Right atrium auricular region (tissue), 2 donors: ENCODE measurements at regions not wholly inside any gene's neighbourhood (a gene's known extent, or its start where the extent isn't known, plus 50 kb on each side); places are given as distances from the start of the nearest gene placed in this dataset.

Experiments
- DNase-seq: peaks from one replicate; pipeline ENCODE4 v3.0.0-alpha.2; 2019; ENCODE audit warnings: low spot score
- H3K27ac ChIP-seq, 2 donors: fragments of 200-600 bp; sonication (generic); 1 replicate in 1 of 2; 2 replicates in 1 of 2; pipeline ENCODE4 v1.5.1; 2016 to 2019
- H3K27me3 ChIP-seq, 2 donors: fragments of 200-600 bp; sonication (generic); one replicate each; pipeline versions ENCODE4 v1.5.1 to v1.6.0; 2017 to 2019
- H3K36me3 ChIP-seq: fragments of 200-600 bp; sonication (generic); one replicate; pipeline ENCODE4 v1.5.1; 2016
- H3K4me1 ChIP-seq, 2 donors: fragments of 200-600 bp; sonication (generic); one replicate each; pipeline versions ENCODE4 v1.5.1 to v1.6.0; 2017 to 2019
- H3K4me3 ChIP-seq, 2 donors: fragments of 200-600 bp; sonication (generic); 1 replicate in 1 of 2; 2 replicates in 1 of 2; pipeline ENCODE4 v1.5.1; 2017 to 2019; ENCODE audit warnings: mild to moderate bottlenecking in 1 of 2, moderate library complexity in 1 of 2
- H3K9me3 ChIP-seq, 2 donors: fragments of 200-600 bp; sonication (generic); one replicate each; pipeline ENCODE4 v1.5.1; 2019
- CTCF ChIP-seq, 2 donors: fragments of 200-600 bp; sonication (generic); IDR thresholded peaks; one replicate each; pipeline ENCODE4 v1.5.1; 2019; ENCODE audit warnings: antibody characterized with exemption in 2 of 2

DNA sequence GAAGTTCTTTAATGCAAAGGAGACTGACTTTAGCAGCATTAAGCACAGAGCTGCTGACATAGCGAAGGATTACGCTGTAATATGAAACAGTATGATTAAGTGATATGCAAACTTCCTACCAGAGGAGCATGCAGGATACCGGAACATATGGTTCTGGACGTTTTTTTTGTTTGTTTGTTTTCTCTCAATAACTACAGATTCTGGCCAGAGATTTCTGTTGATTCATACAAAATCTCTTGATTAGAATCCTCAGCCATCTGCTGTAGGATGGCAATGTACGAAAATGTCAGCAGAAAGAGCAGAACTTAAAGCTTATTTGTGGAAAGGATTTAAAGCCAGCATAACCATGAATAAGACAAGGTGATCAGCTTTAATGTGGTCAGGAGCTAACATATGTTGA is 970.7 kb downstream of the KCNT2 start:
- TF ChIP-seq CTCF (IDR thresholded peaks at IDR 0.05): no peak
- Histone ChIP-seq H3K4me1 (no peaks in the 10 kb centered on the region), H3K27me3 (no peaks in the 10 kb centered on the region), H3K36me3 (no peaks in the 10 kb centered on the region), H3K9me3 (no peaks in the 10 kb centered on the region), H3K27ac (no peak overlapping the region), H3K4me3 (no peak overlapping the region)
- no peak for DNase-seq

GRCh38 chr1:195618287-195618686 is 990.0 kb downstream of the KCNT2 start:
- H3K4me3 ChIP-seq: no peak overlapping the region
- DNase-seq: no peak
- peaks cover 0 to 4% of the 10 kb centered on the region in 2 donors for H3K9me3 ChIP-seq
- H3K36me3 ChIP-seq: no peaks in the 10 kb centered on the region
- H3K27ac ChIP-seq: no peak overlapping the region
- H3K27me3 ChIP-seq: no peaks in the 10 kb centered on the region
- no peaks in the 10 kb centered on the region for H3K4me1 ChIP-seq
- TF ChIP-seq CTCF (IDR thresholded peaks at IDR 0.05): no peak

- H3K27ac ChIP-seq: no peak overlapping the region
- peaks cover 0 to 4% of the 10 kb centered on the region in 2 donors for H3K9me3 ChIP-seq
- no peaks in the 10 kb centered on the region for H3K4me1 ChIP-seq
- H3K27me3 ChIP-seq: no peaks in the 10 kb centered on the region
- H3K36me3 ChIP-seq: no peaks in the 10 kb centered on the region
- no peak overlapping the region for H3K4me3 ChIP-seq
- no peak for TF ChIP-seq CTCF (IDR thresholded peaks at IDR 0.05)
- DNase-seq: no peak
Measured at GRCh38 chr1:195617106-195617505, 991.1 kb downstream of the KCNT2 start.

DNA sequence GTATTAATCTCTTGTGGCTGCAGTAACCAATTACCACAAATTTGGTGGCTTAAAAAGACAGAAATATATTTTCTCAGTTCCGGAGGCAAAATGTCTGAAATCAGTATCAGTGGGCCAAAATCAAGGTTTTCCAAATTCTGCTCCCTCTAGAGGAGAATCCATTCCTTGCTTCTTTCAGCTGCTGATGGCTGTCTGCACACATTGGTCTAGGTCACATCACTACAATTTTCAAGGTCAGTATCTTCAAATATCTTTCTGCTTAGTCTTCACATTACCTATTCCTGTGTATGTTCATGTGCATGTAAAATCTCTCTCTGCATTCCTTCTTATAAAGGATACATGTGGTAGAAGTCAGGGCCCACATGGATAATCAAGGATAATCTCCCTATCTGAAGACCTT is 999.4 kb downstream of the KCNT2 start:
- no peak for TF ChIP-seq CTCF (IDR thresholded peaks at IDR 0.05)
- Histone ChIP-seq H3K9me3 (no peaks in the 10 kb centered on the region), H3K4me3 (no peak overlapping the region), H3K27ac (no peak overlapping the region), H3K4me1 (no peaks in the 10 kb centered on the region), H3K27me3 (no peaks in the 10 kb centered on the region), H3K36me3 (no peaks in the 10 kb centered on the region)
- DNase-seq: no peak

GRCh38 chr1:195606483-195606882 is 1001.8 kb downstream of the KCNT2 start:
- Histone ChIP-seq H3K27ac (no peak overlapping the region), H3K36me3 (no peaks in the 10 kb centered on the region), H3K9me3 (no peaks in the 10 kb centered on the region), H3K27me3 (no peaks in the 10 kb centered on the region), H3K4me1 (no peaks in the 10 kb centered on the region), H3K4me3 (no peak overlapping the region)
- no peak for TF ChIP-seq CTCF (IDR thresholded peaks at IDR 0.05)
- no peak for DNase-seq

- H3K9me3 ChIP-seq: no peaks in the 10 kb centered on the region
- no peaks in the 10 kb centered on the region for H3K27me3 ChIP-seq
- no peak for DNase-seq
- H3K4me3 ChIP-seq: no peak overlapping the region
- no peaks in the 10 kb centered on the region for H3K36me3 ChIP-seq
- TF ChIP-seq CTCF (IDR thresholded peaks at IDR 0.05): no peak
- no peaks in the 10 kb centered on the region for H3K4me1 ChIP-seq
- H3K27ac ChIP-seq: no peak overlapping the region
Measured at GRCh38 chr1:195604287-195604686, 1004.0 kb downstream of the KCNT2 start.
